Neural cell (in vitro differentiated cells): ENCODE measurements at regions not wholly inside any gene's neighbourhood (a gene's known extent, or its start where the extent isn't known, plus 50 kb on each side); places are given as distances from the start of the nearest gene placed in this dataset.

ENCODE experiments used
- H2AFZ ChIP-seq: fragments of 200-600, 300-800 bp; sonication (generic), shearing (Covaris generic); 2 replicates; pipeline ENCODE4 v1.6.0; 2014; ENCODE audit warnings: low read depth, mild to moderate bottlenecking, antibody characterized with exemption, low read length, moderate library complexity
- H3F3A ChIP-seq: fragments of 200-600 bp; shearing (Covaris generic); 2 replicates; pipeline ENCODE4 v1.6.1; 2016; ENCODE audit warnings: mild to moderate bottlenecking, moderate library complexity, mixed read lengths, antibody characterized with exemption, low read length; ENCODE audit not compliant: insufficient read depth, poor library complexity, severe bottlenecking
- H3K27ac ChIP-seq: fragments of 200-600, 300-800 bp; sonication (generic), shearing (Covaris generic); 2 replicates; pipeline ENCODE4 v1.5.1; 2014; ENCODE audit warnings: mild to moderate bottlenecking, low read length, moderate library complexity
- H3K27me3 ChIP-seq: fragments of 300-800, 200-600 bp; sonication (generic), shearing (Covaris generic); 2 replicates; pipeline ENCODE4 v1.6.0; 2014; ENCODE audit warnings: mild to moderate bottlenecking, low read depth, low read length, moderate library complexity; ENCODE audit not compliant: insufficient read depth
- H3K36me3 ChIP-seq: fragments of 300-800, 200-600 bp; sonication (generic), shearing (Covaris generic); 2 replicates; pipeline ENCODE4 v1.5.1; 2014; ENCODE audit warnings: mild to moderate bottlenecking, antibody characterized with exemption, low read length, moderate library complexity; ENCODE audit not compliant: insufficient read depth
- H3K4me2 ChIP-seq: fragments of 300-800, 200-600 bp; sonication (generic), shearing (Covaris generic); 2 replicates; pipeline ENCODE4 v1.6.0; 2014; ENCODE audit warnings: mild to moderate bottlenecking, low read length
- H3K4me3 ChIP-seq: fragments of 300-800, 200-600 bp; sonication (generic), shearing (Covaris generic); 2 replicates; pipeline ENCODE4 v1.5.1; 2014; ENCODE audit warnings: mild to moderate bottlenecking, low read length, moderate library complexity
- H3K79me2 ChIP-seq: fragments of 200-600 bp; shearing (Covaris generic); replicated peaks from 2 replicates; pipeline ENCODE4 v1.6.0; 2014; ENCODE audit warnings: mild to moderate bottlenecking, low read length, moderate library complexity; ENCODE audit not compliant: insufficient read depth
- H3K9ac ChIP-seq: fragments of 300-800, 200-600 bp; sonication (generic), shearing (Covaris generic); 2 replicates; pipeline ENCODE4 v1.6.1; 2016; ENCODE audit warnings: mild to moderate bottlenecking, low read length, mixed read lengths
- H3K9me2 ChIP-seq: fragments of 200-600 bp; shearing (Covaris generic); 2 replicates; pipeline ENCODE4 v1.6.1; 2016; ENCODE audit warnings: mild to moderate bottlenecking, low read length, mixed read lengths; ENCODE audit not compliant: insufficient read depth
- H3K9me3 ChIP-seq: fragments of 200-600, 300-800 bp; sonication (generic), shearing (Covaris generic); 2 replicates; pipeline ENCODE4 v1.6.1; 2016; ENCODE audit warnings: mild to moderate bottlenecking, mixed run types, low read length, moderate library complexity, mixed read lengths
- H4K20me1 ChIP-seq: fragments of 200-600 bp; shearing (Covaris generic); 2 replicates; pipeline ENCODE4 v1.6.1; 2016; ENCODE audit warnings: mild to moderate bottlenecking, mixed run types; ENCODE audit not compliant: insufficient read depth
- EP300 ChIP-seq: fragments of 450-650 bp; conservative IDR thresholded peaks from 2 replicates; pipeline ENCODE4 v1.6.1; 2014; ENCODE audit warnings: antibody characterized with exemption, mild to moderate bottlenecking, moderate library complexity; ENCODE audit not compliant: poor library complexity, severe bottlenecking
- EZH2 ChIP-seq: fragments of 200-600, 300-800 bp; shearing (Covaris generic), sonication (generic); IDR thresholded peaks from 2 replicates; pipeline ENCODE4 v1.6.1; 2014; ENCODE audit warnings: antibody characterized with exemption, low read length, borderline replicate concordance, mild to moderate bottlenecking; ENCODE audit not compliant: insufficient read depth, poor library complexity, severe bottlenecking
- MXI1 ChIP-seq: fragments of 450-650 bp; conservative IDR thresholded peaks from 2 replicates; pipeline ENCODE4 v1.6.1; 2014; ENCODE audit warnings: antibody characterized with exemption, mild to moderate bottlenecking; ENCODE audit not compliant: poor library complexity, severe bottlenecking
- POLR2AphosphoS5 ChIP-seq: IDR thresholded peaks from 2 replicates; pipeline ENCODE4 v1.6.1; 2012
- RAD21 ChIP-seq: fragments of 450-650 bp; conservative IDR thresholded peaks from 2 replicates; pipeline ENCODE4 v1.6.1; 2014; ENCODE audit warnings: antibody characterized with exemption, mild to moderate bottlenecking, moderate library complexity
- SMC3 ChIP-seq: fragments of 450-650 bp; conservative IDR thresholded peaks from 2 replicates; pipeline ENCODE4 v1.6.1; 2014; ENCODE audit warnings: antibody characterized with exemption, mild to moderate bottlenecking, moderate library complexity; ENCODE audit not compliant: poor library complexity
- TAF1 ChIP-seq: IDR thresholded peaks from 2 replicates; pipeline ENCODE4 v1.6.1; 2012; ENCODE audit warnings: low read depth
- TF ChIP-seq, protein P1 (sequence below): fragments of 450-650 bp; IDR thresholded peaks from 2 replicates; pipeline ENCODE4 v1.5.1; 2014; ENCODE audit warnings: antibody characterized with exemption, mild to moderate bottlenecking, moderate library complexity; ENCODE audit not compliant: poor library complexity, severe bottlenecking
- TF ChIP-seq, protein P2 (sequence below): IDR thresholded peaks from 2 replicates; pipeline ENCODE4 v1.6.1; 2012; ENCODE audit warnings: borderline replicate concordance

GRCh38 chr2:238716171-238716570, 131.7 kb upstream of the TWIST2 start:
- H2AFZ ChIP-seq, result no peak overlapping the region
- no peaks in the 10 kb centered on the region for H3K79me2 ChIP-seq
- H3K4me2 ChIP-seq, result no peak overlapping the region
- no peaks in the 10 kb centered on the region for H4K20me1 ChIP-seq
- H3K4me3 ChIP-seq, result no peak overlapping the region
- H3F3A ChIP-seq, result no peaks in the 10 kb centered on the region
- no peaks in the 10 kb centered on the region for H3K9me3 ChIP-seq
- H3K27me3 ChIP-seq, result no peaks in the 10 kb centered on the region
- TF ChIP-seq RAD21 (no peak), SMC3 (no peak), TAF1 (no peak), MXI1 (no peak)
- no peaks in the 10 kb centered on the region for H3K36me3 ChIP-seq
- H3K27ac ChIP-seq, result no peak overlapping the region
- no peaks in the 10 kb centered on the region for H3K9me2 ChIP-seq
- H3K9ac ChIP-seq, result no peak overlapping the region

- H3K4me2 ChIP-seq, result no peak overlapping the region
- no peak overlapping the region for H3K9ac ChIP-seq
- no peak overlapping the region for H3K27ac ChIP-seq
- TF ChIP-seq MXI1 (no peak), TAF1 (no peak), EZH2 (no peak), SMC3 (no peak), EP300 (no peak), POLR2AphosphoS5 (no peak), RAD21 (no peak)
- TF ChIP-seq, protein P1, sequence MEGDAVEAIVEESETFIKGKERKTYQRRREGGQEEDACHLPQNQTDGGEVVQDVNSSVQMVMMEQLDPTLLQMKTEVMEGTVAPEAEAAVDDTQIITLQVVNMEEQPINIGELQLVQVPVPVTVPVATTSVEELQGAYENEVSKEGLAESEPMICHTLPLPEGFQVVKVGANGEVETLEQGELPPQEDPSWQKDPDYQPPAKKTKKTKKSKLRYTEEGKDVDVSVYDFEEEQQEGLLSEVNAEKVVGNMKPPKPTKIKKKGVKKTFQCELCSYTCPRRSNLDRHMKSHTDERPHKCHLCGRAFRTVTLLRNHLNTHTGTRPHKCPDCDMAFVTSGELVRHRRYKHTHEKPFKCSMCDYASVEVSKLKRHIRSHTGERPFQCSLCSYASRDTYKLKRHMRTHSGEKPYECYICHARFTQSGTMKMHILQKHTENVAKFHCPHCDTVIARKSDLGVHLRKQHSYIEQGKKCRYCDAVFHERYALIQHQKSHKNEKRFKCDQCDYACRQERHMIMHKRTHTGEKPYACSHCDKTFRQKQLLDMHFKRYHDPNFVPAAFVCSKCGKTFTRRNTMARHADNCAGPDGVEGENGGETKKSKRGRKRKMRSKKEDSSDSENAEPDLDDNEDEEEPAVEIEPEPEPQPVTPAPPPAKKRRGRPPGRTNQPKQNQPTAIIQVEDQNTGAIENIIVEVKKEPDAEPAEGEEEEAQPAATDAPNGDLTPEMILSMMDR, result no peak
- TF ChIP-seq, protein P2, sequence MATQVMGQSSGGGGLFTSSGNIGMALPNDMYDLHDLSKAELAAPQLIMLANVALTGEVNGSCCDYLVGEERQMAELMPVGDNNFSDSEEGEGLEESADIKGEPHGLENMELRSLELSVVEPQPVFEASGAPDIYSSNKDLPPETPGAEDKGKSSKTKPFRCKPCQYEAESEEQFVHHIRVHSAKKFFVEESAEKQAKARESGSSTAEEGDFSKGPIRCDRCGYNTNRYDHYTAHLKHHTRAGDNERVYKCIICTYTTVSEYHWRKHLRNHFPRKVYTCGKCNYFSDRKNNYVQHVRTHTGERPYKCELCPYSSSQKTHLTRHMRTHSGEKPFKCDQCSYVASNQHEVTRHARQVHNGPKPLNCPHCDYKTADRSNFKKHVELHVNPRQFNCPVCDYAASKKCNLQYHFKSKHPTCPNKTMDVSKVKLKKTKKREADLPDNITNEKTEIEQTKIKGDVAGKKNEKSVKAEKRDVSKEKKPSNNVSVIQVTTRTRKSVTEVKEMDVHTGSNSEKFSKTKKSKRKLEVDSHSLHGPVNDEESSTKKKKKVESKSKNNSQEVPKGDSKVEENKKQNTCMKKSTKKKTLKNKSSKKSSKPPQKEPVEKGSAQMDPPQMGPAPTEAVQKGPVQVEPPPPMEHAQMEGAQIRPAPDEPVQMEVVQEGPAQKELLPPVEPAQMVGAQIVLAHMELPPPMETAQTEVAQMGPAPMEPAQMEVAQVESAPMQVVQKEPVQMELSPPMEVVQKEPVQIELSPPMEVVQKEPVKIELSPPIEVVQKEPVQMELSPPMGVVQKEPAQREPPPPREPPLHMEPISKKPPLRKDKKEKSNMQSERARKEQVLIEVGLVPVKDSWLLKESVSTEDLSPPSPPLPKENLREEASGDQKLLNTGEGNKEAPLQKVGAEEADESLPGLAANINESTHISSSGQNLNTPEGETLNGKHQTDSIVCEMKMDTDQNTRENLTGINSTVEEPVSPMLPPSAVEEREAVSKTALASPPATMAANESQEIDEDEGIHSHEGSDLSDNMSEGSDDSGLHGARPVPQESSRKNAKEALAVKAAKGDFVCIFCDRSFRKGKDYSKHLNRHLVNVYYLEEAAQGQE, result no peak
- no peaks in the 10 kb centered on the region for H4K20me1 ChIP-seq
- H3K27me3 ChIP-seq, result no peaks in the 10 kb centered on the region
- no peaks in the 10 kb centered on the region for H3K9me2 ChIP-seq
- no peak overlapping the region for H3K4me3 ChIP-seq
- no peaks in the 10 kb centered on the region for H3K79me2 ChIP-seq
- no peaks in the 10 kb centered on the region for H3F3A ChIP-seq
- no peaks in the 10 kb centered on the region for H3K9me3 ChIP-seq
- H2AFZ ChIP-seq, result no peak overlapping the region
- H3K36me3 ChIP-seq, result no peaks in the 10 kb centered on the region
These were observed 131.3 kb upstream of the TWIST2 start for GRCh38 chr2:238716585-238716984.

GRCh38 chr2:238717084-238717483, 130.8 kb upstream of the TWIST2 start:
- TF ChIP-seq EP300 (no peak), SMC3 (no peak), EZH2 (no peak), TAF1 (no peak), RAD21 (no peak)
- H3K9ac ChIP-seq, result no peak overlapping the region
- no peaks in the 10 kb centered on the region for H3K36me3 ChIP-seq
- no peak overlapping the region for H3K27ac ChIP-seq
- no peak overlapping the region for H3K4me3 ChIP-seq
- H3K9me2 ChIP-seq, result no peaks in the 10 kb centered on the region
- H4K20me1 ChIP-seq, result no peaks in the 10 kb centered on the region
- H3K79me2 ChIP-seq, result no peaks in the 10 kb centered on the region
- H3K27me3 ChIP-seq, result no peaks in the 10 kb centered on the region
- no peaks in the 10 kb centered on the region for H3F3A ChIP-seq
- H2AFZ ChIP-seq, result no peak overlapping the region
- no peak overlapping the region for H3K4me2 ChIP-seq
- no peaks in the 10 kb centered on the region for H3K9me3 ChIP-seq
